ENCODE measurements at regions not wholly inside any gene's neighbourhood (a gene's known extent, or its start where the extent isn't known, plus 50 kb on each side); places are given as distances from the start of the nearest gene placed in this dataset.
"Not testable (repeated sequence)": the region's sequence is repeated elsewhere in the genome, so short reads cannot be mapped to it uniquely, and the experiment has no call there.

GRCh38 chr14:41521891-41522290, 84.8 kb upstream of the LRFN5 start:
- Mint-ChIP-seq H3K4me3 (no peak overlapping the region), H3K27me3 (no peaks in the 10 kb centered on the region), H3K36me3 (no peaks in the 10 kb centered on the region), H3K4me1 (ENCODE audit: unreplicated experiment) (no peaks in the 10 kb centered on the region), H3K27ac (no peak overlapping the region), H3K9me3 (no peaks in the 10 kb centered on the region)
- TF ChIP-seq, protein P1, sequence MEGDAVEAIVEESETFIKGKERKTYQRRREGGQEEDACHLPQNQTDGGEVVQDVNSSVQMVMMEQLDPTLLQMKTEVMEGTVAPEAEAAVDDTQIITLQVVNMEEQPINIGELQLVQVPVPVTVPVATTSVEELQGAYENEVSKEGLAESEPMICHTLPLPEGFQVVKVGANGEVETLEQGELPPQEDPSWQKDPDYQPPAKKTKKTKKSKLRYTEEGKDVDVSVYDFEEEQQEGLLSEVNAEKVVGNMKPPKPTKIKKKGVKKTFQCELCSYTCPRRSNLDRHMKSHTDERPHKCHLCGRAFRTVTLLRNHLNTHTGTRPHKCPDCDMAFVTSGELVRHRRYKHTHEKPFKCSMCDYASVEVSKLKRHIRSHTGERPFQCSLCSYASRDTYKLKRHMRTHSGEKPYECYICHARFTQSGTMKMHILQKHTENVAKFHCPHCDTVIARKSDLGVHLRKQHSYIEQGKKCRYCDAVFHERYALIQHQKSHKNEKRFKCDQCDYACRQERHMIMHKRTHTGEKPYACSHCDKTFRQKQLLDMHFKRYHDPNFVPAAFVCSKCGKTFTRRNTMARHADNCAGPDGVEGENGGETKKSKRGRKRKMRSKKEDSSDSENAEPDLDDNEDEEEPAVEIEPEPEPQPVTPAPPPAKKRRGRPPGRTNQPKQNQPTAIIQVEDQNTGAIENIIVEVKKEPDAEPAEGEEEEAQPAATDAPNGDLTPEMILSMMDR (conservative IDR thresholded peaks at IDR 0.05), result no peak
- DNase-seq (ENCODE audit: extremely low spot score, unreplicated experiment), result no peak

DNA sequence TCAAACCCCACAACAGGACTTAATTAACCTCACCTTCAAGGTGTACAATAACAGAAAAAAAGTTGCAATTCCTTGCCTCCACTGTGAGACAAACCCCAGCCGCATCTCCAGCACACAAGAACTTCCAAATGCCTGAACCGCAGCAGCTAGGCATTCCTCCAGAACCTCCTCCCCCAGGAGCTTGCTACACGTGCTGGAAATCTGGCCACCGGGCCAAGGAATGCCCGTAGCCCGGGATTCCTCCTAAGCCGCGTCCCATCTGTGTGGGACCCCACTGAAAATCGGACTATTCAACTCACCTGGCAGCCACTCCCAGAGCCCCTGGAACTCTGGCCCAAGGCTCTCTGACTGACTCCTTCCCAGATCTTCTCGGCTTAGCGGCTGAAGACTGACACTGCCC, 88.6 kb upstream of the LRFN5 start:
- not testable (repeated sequence) for H3K4me3 Mint-ChIP-seq

GRCh38 chr14:41506552-41506951, 100.1 kb upstream of the LRFN5 start:
- TF ChIP-seq, protein P1 (conservative IDR thresholded peaks at IDR 0.05), result no peak
- no peaks in the 10 kb centered on the region for H3K9me3 Mint-ChIP-seq
- no peak overlapping the region for H3K4me3 Mint-ChIP-seq
- no peak for DNase-seq (ENCODE audit: extremely low spot score, unreplicated experiment)
- H3K27me3 Mint-ChIP-seq, result no peaks in the 10 kb centered on the region
- H3K4me1 Mint-ChIP-seq (ENCODE audit: unreplicated experiment), result no peaks in the 10 kb centered on the region
- H3K36me3 Mint-ChIP-seq, result no peaks in the 10 kb centered on the region
- no peak overlapping the region for H3K27ac Mint-ChIP-seq

More for the DNA sequence above, 88.6 kb upstream of the LRFN5 start:
- DNase-seq (ENCODE audit: extremely low spot score, unreplicated experiment); H3K27ac Mint-ChIP-seq; H3K9me3 Mint-ChIP-seq; H3K4me1 Mint-ChIP-seq (ENCODE audit: unreplicated experiment); H3K27me3 Mint-ChIP-seq; H3K36me3 Mint-ChIP-seq: not testable (repeated sequence)

DNA sequence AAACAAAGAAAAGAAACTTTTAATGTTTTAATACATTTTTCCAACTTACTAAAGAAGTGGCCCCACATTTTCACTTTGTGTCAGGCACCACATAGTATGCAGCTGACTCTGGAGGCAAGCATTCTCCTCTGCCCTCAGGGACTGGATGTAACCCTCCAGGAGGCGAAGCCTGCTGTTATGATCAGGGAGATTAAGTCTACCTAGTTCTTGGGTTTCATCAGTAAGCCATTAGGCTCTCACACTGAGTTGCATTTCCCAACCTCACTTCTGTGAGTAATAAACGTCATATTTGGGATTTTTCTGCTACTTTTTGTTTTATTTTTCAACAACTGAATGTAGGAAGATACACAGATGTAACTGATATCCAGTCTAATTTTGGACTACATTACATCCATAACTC, 101.2 kb upstream of the LRFN5 start:
- DNase-seq (ENCODE audit: extremely low spot score, unreplicated experiment), result no peak
- no peaks in the 10 kb centered on the region for H3K27me3 Mint-ChIP-seq
- H3K9me3 Mint-ChIP-seq, result no peaks in the 10 kb centered on the region

GRCh38 chr14:41498959-41499358, 107.7 kb upstream of the LRFN5 start:
- Mint-ChIP-seq H3K4me3 (no peak overlapping the region), H3K27me3 (no peaks in the 10 kb centered on the region), H3K4me1 (ENCODE audit: unreplicated experiment) (no peaks in the 10 kb centered on the region), H3K9me3 (no peaks in the 10 kb centered on the region), H3K36me3 (no peaks in the 10 kb centered on the region), H3K27ac (no peak overlapping the region)
- no peak for DNase-seq (ENCODE audit: extremely low spot score, unreplicated experiment)
- TF ChIP-seq, protein P1 (conservative IDR thresholded peaks at IDR 0.05), result no peak

More for the DNA sequence above, 101.2 kb upstream of the LRFN5 start:
- Mint-ChIP-seq H3K4me1 (ENCODE audit: unreplicated experiment) (no peaks in the 10 kb centered on the region), H3K4me3 (no peak overlapping the region), H3K36me3 (no peaks in the 10 kb centered on the region), H3K27ac (no peak overlapping the region)
- TF ChIP-seq, protein P1 (conservative IDR thresholded peaks at IDR 0.05), result no peak

DNA sequence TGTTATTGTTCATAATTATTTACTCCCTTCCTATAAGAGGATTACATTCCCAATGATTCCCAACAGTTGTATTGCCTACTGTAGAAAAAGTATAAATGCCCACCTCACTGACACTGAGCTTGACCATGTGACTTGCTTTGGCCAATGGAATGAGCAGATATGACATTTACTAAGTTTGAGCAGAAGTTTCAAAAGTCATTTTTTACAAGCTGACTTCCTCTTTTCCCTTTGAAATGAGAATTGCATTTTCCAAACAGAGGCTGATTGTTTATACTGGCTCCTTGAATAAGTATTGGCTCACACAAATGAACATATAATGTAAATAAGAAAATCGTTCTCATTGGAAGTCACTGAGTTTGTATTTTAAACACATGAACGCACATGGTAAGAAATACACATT, 116.4 kb upstream of the LRFN5 start:
- Mint-ChIP-seq H3K4me1 (ENCODE audit: unreplicated experiment) (no peaks in the 10 kb centered on the region), H3K27me3 (no peaks in the 10 kb centered on the region), H3K9me3 (no peaks in the 10 kb centered on the region), H3K4me3 (no peak overlapping the region), H3K27ac (no peak overlapping the region), H3K36me3 (no peaks in the 10 kb centered on the region)
- TF ChIP-seq, protein P1 (conservative IDR thresholded peaks at IDR 0.05), result no peak
- DNase-seq (ENCODE audit: extremely low spot score, unreplicated experiment), result no peak

Measured in type B pancreatic cell (in vitro differentiated cells).